Common myeloid progenitor, CD34-positive (primary cell): ENCODE measurements at regions not wholly inside any gene's neighbourhood (a gene's known extent, or its start where the extent isn't known, plus 50 kb on each side); places are given as distances from the start of the nearest gene placed in this dataset.

Experiments
- CTCF ChIA-PET: fragments of 350-600 bp; sonication (Branson Sonifier 250); formaldehyde crosslinking; loops from one replicate; lab custom pipeline; 2021; ENCODE audit warnings: antibody characterized with exemption; lab: Charles Lee
- POLR2A ChIA-PET: fragments of 350-600 bp; sonication (Branson Sonifier 250); formaldehyde crosslinking; loops from one replicate; lab custom pipeline; 2021; ENCODE audit warnings: antibody characterized with exemption; lab: Charles Lee
- DNase-seq, 3 donors: peaks; one replicate each; pipeline versions ENCODE4 v3.0.0 to v3.0.0-alpha.2; 2013
- H3K27ac ChIP-seq, 2 experiments: 1 replicate in 1 of 2; 2 replicates in 1 of 2; pipeline ENCODE4 v1.7.0; 2013; ENCODE audit warnings: inconsistent platforms in 2 of 2, low read length in 2 of 2, mild to moderate bottlenecking in 2 of 2, low read depth in 1 of 2, moderate library complexity in 1 of 2; ENCODE audit not compliant: severe bottlenecking in 2 of 2, insufficient read depth in 1 of 2, poor library complexity in 1 of 2
- H3K27me3 ChIP-seq, 5 experiments: replicated peaks in 2 of 5; 1 replicate in 3 of 5; 2 replicates in 2 of 5; pipeline versions ENCODE4 v1.6.1 to v1.7.0; 2013; ENCODE audit warnings: low read length in 4 of 5, mild to moderate bottlenecking in 2 of 5, moderate library complexity in 2 of 5, inconsistent platforms in 1 of 5; ENCODE audit not compliant: insufficient read depth in 5 of 5, control insufficient read depth in 4 of 5
- H3K36me3 ChIP-seq, 4 experiments: 1 replicate in 2 of 4; 2 replicates in 2 of 4; pipeline versions ENCODE4 v1.6.1 to v1.7.0; 2013; ENCODE audit warnings: low read length in 3 of 4, control low read depth in 1 of 4, mild to moderate bottlenecking in 1 of 4; ENCODE audit not compliant: control insufficient read depth in 4 of 4, insufficient read depth in 4 of 4
- H3K4me1 ChIP-seq, 4 experiments: 1 replicate in 3 of 4; 2 replicates in 1 of 4; pipeline versions ENCODE4 v1.6.1 to v1.7.1; 2013; ENCODE audit warnings: low read length in 3 of 4, mild to moderate bottlenecking in 3 of 4, control low read depth in 1 of 4, inconsistent platforms in 1 of 4, moderate library complexity in 1 of 4; ENCODE audit not compliant: control insufficient read depth in 4 of 4, insufficient read depth in 4 of 4; ENCODE audit errors: control extremely low read depth in 1 of 4
- H3K4me3 ChIP-seq, 7 experiments: 1 replicate in 4 of 7; 2 replicates in 3 of 7; pipeline versions ENCODE4 v1.5.1 to v1.7.0; 2013; ENCODE audit warnings: mild to moderate bottlenecking in 7 of 7, low read length in 6 of 7, moderate library complexity in 6 of 7, inconsistent platforms in 2 of 7, low read depth in 2 of 7, control low read depth in 1 of 7; ENCODE audit not compliant: insufficient read depth in 4 of 7, control insufficient read depth in 1 of 7; ENCODE audit errors: extremely low read depth in 1 of 7
- H3K9me3 ChIP-seq, 5 experiments: 1 replicate in 4 of 5; 2 replicates in 1 of 5; pipeline versions ENCODE4 v1.6.1 to v1.7.1; 2013; ENCODE audit warnings: low read length in 4 of 5, mild to moderate bottlenecking in 2 of 5, inconsistent platforms in 1 of 5, low read depth in 1 of 5, moderate library complexity in 1 of 5; ENCODE audit not compliant: control insufficient read depth in 4 of 5, insufficient read depth in 2 of 5; ENCODE audit errors: control extremely low read depth in 1 of 5
- WGBS: methylation state at CpG from one replicate; pipeline ENCODE4 v1.1.5; 2013; ENCODE audit not compliant: insufficient coverage; 5-methylcytosine and 5-hydroxymethylcytosine counted together

GRCh38 chr10:28241741-28242399 is 61.0 kb downstream of the MPP7 start:
- WGBS, result no CpG with 5 or more reads among the region's 3 CpGs
- H3K4me1 ChIP-seq, result peaks cover 3 to 11% (median 9%) of the 10 kb centered on the region in 4 experiments
- ChIA-PET POLR2A (no interaction called here), CTCF (interaction anchor here (0.6 to 2.6 kb wide), 27 partner anchors 9 to 797 kb away, joined by 3 to 13 read pairs (median 3); partner anchors contain the start of gene MPP7)
- H3K36me3 ChIP-seq, result no peaks in the 10 kb centered on the region
- DNase-seq, result peak; percentile 62 to 82 (median 75)
- H3K9me3 ChIP-seq, result peaks cover 0 to 1% (median 0%) of the 10 kb centered on the region in 5 experiments
- no peak overlapping the region for H3K27ac ChIP-seq
- no peaks in the 10 kb centered on the region for H3K27me3 ChIP-seq
- H3K4me3 ChIP-seq, result no peak overlapping the region

- DNase-seq, result no peak
- WGBS, result no CpG with 5 or more reads among the region's 2 CpGs
- ChIA-PET POLR2A (no interaction called here), CTCF (interaction anchor here (0.7 to 2.3 kb wide), 9 partner anchors 10 to 801 kb away, joined by 3 to 13 read pairs (median 4); partner anchors contain the start of gene MPP7)
- H3K27ac ChIP-seq, result no peak overlapping the region
- no peaks in the 10 kb centered on the region for H3K9me3 ChIP-seq
- peaks cover 0 to 9% (median 3%) of the 10 kb centered on the region in 4 experiments for H3K36me3 ChIP-seq
- H3K4me1 ChIP-seq, result peaks cover 3 to 11% (median 9%) of the 10 kb centered on the region in 4 experiments
- H3K4me3 ChIP-seq, result no peak overlapping the region
- no peaks in the 10 kb centered on the region for H3K27me3 ChIP-seq
Measured at GRCh38 chr10:28240400-28240799, 62.5 kb downstream of the MPP7 start.

- POLR2A ChIA-PET, result no interaction called here
- peaks cover 0 to 15% (median 3%) of the 10 kb centered on the region in 4 experiments for H3K36me3 ChIP-seq
- no peaks in the 10 kb centered on the region for H3K27me3 ChIP-seq
- no peaks in the 10 kb centered on the region for H3K4me1 ChIP-seq
- H3K9me3 ChIP-seq, result no peaks in the 10 kb centered on the region
- WGBS, result 97% methylated on average over 12 of the region's 12 CpGs
- CTCF ChIA-PET, result no interaction called here
- no peak for DNase-seq
- H3K27ac ChIP-seq, result no peak overlapping the region
- H3K4me3 ChIP-seq, result no peak overlapping the region
Measured at GRCh38 chr10:28236591-28236990, 66.3 kb downstream of the MPP7 start.

- CTCF ChIA-PET, result no interaction called here
- Histone ChIP-seq H3K27ac (no peak overlapping the region), H3K36me3 (no peaks in the 10 kb centered on the region), H3K9me3 (no peaks in the 10 kb centered on the region), H3K27me3 (no peaks in the 10 kb centered on the region), H3K4me1 (no peaks in the 10 kb centered on the region), H3K4me3 (no peak overlapping the region)
- no CpG with 5 or more reads among the region's 5 CpGs for WGBS
- POLR2A ChIA-PET, result no interaction called here
- DNase-seq, result no peak
Measured at GRCh38 chr10:28220811-28221210, 82.1 kb downstream of the MPP7 start.

- POLR2A ChIA-PET, result no interaction called here
- Histone ChIP-seq H3K36me3 (no peaks in the 10 kb centered on the region), H3K27me3 (no peaks in the 10 kb centered on the region), H3K9me3 (no peaks in the 10 kb centered on the region), H3K27ac (no peak overlapping the region), H3K4me3 (no peak overlapping the region), H3K4me1 (no peaks in the 10 kb centered on the region)
- 100% methylated on average over 3 of the region's 3 CpGs for WGBS
- CTCF ChIA-PET, result interaction anchor here (0.8 to 1.3 kb wide), 3 partner anchors 9 to 163 kb away, joined by 3 read pairs; no protein-coding TSS in a partner anchor
- DNase-seq, result no peak
Measured at GRCh38 chr10:28219251-28219650, 83.6 kb downstream of the MPP7 start.

GRCh38 chr10:28217848-28218247 is 85.0 kb downstream of the MPP7 start:
- no peaks in the 10 kb centered on the region for H3K4me1 ChIP-seq
- H3K27me3 ChIP-seq, result no peaks in the 10 kb centered on the region
- ChIA-PET POLR2A (no interaction called here), CTCF (interaction anchor here (0.6 kb wide), 1 partner anchor 59 kb away, joined by 3 read pairs; no protein-coding TSS in a partner anchor)
- H3K27ac ChIP-seq, result no peak overlapping the region
- no peak overlapping the region for H3K4me3 ChIP-seq
- H3K9me3 ChIP-seq, result no peaks in the 10 kb centered on the region
- H3K36me3 ChIP-seq, result no peaks in the 10 kb centered on the region
- no peak for DNase-seq
- 89% methylated on average over 3 of the region's 7 CpGs for WGBS

GRCh38 chr10:28215930-28216329 is 86.9 kb downstream of the MPP7 start:
- no peaks in the 10 kb centered on the region for H3K9me3 ChIP-seq
- no peak overlapping the region for H3K27ac ChIP-seq
- H3K4me3 ChIP-seq, result no peak overlapping the region
- WGBS, result 100% methylated on average over 1 of the region's 3 CpGs
- ChIA-PET POLR2A (no interaction called here), CTCF (no interaction called here)
- DNase-seq, result no peak
- no peaks in the 10 kb centered on the region for H3K4me1 ChIP-seq
- no peaks in the 10 kb centered on the region for H3K27me3 ChIP-seq
- no peaks in the 10 kb centered on the region for H3K36me3 ChIP-seq
